PFSK-1 (cell line): ENCODE measurements at regions not wholly inside any gene's neighbourhood (a gene's known extent, or its start where the extent isn't known, plus 50 kb on each side); places are given as distances from the start of the nearest gene placed in this dataset.

ENCODE experiments used
- FOXP2 ChIP-seq: optimal IDR thresholded peaks from 2 replicates; pipeline ENCODE3; 2011; ENCODE audit warnings: borderline replicate concordance, control low read depth, inconsistent platforms; ENCODE audit not compliant: insufficient read depth; ENCODE audit errors: extremely low read length, extremely low read depth
- POLR2AphosphoS5 ChIP-seq: IDR thresholded peaks from 2 replicates; pipeline ENCODE4 v1.6.1; 2012; ENCODE audit warnings: low read depth, mild to moderate bottlenecking, control low read depth, low read length, moderate library complexity
- SIN3A ChIP-seq: IDR thresholded peaks from 2 replicates; pipeline ENCODE4 v1.6.1; 2012; ENCODE audit warnings: mild to moderate bottlenecking, low read length, moderate library complexity, borderline replicate concordance; ENCODE audit not compliant: insufficient read depth
- TAF1 ChIP-seq: IDR thresholded peaks from 2 replicates; pipeline ENCODE4 v1.6.1; 2012; ENCODE audit warnings: low read length, control low read depth, borderline replicate concordance; ENCODE audit not compliant: insufficient read depth
- TF ChIP-seq, protein P1 (sequence below), 2 experiments: IDR thresholded peaks; 2 replicates each; pipeline versions ENCODE4 v1.6.1 to v1.8.0; 2011 to 2012; ENCODE audit warnings: low read depth in 2 of 2, low read length in 2 of 2, control low read depth in 1 of 2, inconsistent platforms in 1 of 2, mild to moderate bottlenecking in 1 of 2, moderate library complexity in 1 of 2; ENCODE audit not compliant: insufficient read depth in 1 of 2

DNA sequence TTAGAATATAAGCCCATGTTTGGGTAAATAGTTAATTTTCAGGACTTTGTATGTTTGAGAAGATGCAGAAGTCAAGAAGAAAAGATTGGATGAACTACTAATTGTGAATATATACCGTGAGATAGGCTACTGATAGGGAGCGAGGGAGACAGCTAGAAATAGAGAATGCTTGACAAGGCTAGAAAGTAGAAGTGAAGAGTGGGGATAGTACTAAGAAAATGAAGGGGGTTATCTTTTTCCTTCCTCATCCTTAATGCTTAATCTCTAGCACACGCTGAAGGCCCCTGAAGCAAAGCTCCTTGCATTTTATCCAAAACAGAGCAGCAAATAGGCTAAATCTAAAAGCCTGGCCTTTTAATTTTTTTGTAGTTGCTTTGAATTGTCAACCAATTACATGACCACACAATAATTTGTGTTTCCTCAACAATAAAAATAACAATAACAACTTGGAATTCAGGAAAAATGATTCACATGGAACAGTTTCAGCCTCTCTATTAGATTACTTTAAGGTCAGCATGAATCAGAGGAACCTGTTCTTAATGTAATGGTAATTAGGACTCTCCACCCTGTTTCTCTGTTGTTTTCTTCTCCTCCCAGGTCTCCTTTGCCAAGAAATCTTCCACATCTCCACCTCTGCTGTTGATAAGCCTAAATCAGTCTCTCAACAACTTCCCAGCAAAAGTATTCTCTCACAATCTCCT, 1071.3 kb upstream of the ZEB2 start:
- TF ChIP-seq TAF1 = no peak
- TF ChIP-seq POLR2AphosphoS5 = no peak
- TF ChIP-seq, protein P1, sequence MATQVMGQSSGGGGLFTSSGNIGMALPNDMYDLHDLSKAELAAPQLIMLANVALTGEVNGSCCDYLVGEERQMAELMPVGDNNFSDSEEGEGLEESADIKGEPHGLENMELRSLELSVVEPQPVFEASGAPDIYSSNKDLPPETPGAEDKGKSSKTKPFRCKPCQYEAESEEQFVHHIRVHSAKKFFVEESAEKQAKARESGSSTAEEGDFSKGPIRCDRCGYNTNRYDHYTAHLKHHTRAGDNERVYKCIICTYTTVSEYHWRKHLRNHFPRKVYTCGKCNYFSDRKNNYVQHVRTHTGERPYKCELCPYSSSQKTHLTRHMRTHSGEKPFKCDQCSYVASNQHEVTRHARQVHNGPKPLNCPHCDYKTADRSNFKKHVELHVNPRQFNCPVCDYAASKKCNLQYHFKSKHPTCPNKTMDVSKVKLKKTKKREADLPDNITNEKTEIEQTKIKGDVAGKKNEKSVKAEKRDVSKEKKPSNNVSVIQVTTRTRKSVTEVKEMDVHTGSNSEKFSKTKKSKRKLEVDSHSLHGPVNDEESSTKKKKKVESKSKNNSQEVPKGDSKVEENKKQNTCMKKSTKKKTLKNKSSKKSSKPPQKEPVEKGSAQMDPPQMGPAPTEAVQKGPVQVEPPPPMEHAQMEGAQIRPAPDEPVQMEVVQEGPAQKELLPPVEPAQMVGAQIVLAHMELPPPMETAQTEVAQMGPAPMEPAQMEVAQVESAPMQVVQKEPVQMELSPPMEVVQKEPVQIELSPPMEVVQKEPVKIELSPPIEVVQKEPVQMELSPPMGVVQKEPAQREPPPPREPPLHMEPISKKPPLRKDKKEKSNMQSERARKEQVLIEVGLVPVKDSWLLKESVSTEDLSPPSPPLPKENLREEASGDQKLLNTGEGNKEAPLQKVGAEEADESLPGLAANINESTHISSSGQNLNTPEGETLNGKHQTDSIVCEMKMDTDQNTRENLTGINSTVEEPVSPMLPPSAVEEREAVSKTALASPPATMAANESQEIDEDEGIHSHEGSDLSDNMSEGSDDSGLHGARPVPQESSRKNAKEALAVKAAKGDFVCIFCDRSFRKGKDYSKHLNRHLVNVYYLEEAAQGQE (IDR thresholded peaks at IDR 0.05; ENCODE audit: insufficient read depth in 1 of 2, low read depth in 2 of 2, low read length in 2 of 2) = no peak
- no peak for TF ChIP-seq SIN3A
- TF ChIP-seq FOXP2 = no peak

DNA sequence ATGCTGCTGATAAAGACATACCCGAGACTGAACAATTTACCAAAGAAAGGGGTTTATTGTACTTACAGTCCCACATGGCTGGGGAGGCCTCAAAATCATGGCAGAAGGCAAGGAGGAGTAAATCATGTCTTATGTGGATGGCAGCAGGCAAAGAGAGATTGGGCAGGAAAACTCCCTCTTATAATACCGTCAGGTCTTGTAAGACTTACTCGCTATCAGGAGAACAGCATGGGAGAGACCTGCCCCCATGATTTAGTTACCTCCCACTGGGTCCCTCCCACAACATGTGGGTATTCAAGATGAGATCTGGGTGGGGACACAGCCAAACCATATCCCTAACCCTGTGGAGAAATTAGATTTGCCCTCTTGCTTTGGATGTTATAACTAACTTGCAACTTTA, 1068.0 kb upstream of the ZEB2 start:
- no peak for TF ChIP-seq SIN3A
- no peak for TF ChIP-seq POLR2AphosphoS5
- no peak for TF ChIP-seq TAF1
- TF ChIP-seq FOXP2 = no peak
- TF ChIP-seq, protein P1 (IDR thresholded peaks at IDR 0.05; ENCODE audit: insufficient read depth in 1 of 2, low read depth in 2 of 2, low read length in 2 of 2) = no peak

DNA sequence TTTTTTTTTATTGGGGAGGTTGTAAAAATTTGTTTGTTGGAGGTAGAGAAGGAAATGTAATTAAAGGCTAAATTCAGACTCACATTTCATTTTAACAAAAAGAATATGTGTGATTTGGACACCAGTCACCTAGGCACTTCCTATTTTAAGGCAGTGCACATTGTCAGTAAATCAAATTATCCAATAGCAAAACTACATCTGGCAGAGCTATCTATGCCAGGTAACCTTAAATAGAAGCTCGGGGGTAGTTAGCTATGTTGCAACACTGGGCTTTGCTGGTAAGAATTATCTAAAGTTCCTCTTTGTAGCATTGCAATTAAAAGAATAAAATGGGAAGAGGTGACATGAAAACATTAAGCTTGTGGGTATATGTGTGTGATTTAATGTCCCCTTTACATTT, 1064.4 kb upstream of the ZEB2 start:
- no peak for TF ChIP-seq POLR2AphosphoS5
- TF ChIP-seq TAF1 = no peak
- TF ChIP-seq, protein P1 (IDR thresholded peaks at IDR 0.05; ENCODE audit: insufficient read depth in 1 of 2, low read depth in 2 of 2, low read length in 2 of 2) = no peak
- TF ChIP-seq FOXP2 = no peak
- no peak for TF ChIP-seq SIN3A

DNA sequence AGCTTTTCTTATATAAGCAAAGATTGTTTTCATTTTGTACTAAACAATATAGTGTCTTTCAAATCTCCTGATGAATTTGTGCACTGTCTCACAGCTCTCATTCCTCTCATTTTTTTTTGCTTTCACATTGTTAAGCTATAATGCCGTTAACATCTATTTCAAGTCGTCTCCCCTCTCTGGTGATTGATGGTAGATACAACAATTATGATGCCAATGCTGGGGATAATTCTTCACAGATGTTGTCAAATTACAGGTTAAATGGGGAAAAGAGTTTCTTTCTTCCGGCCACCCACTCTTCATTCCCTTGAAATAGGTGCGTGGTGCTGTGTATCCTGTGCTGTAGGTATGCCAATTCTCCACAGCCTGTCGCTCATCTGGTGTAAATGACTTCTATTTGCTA, 1053.7 kb upstream of the ZEB2 start:
- no peak for TF ChIP-seq POLR2AphosphoS5
- TF ChIP-seq, protein P1 (IDR thresholded peaks at IDR 0.05; ENCODE audit: insufficient read depth in 1 of 2, low read depth in 2 of 2, low read length in 2 of 2) = no peak
- no peak for TF ChIP-seq TAF1

DNA sequence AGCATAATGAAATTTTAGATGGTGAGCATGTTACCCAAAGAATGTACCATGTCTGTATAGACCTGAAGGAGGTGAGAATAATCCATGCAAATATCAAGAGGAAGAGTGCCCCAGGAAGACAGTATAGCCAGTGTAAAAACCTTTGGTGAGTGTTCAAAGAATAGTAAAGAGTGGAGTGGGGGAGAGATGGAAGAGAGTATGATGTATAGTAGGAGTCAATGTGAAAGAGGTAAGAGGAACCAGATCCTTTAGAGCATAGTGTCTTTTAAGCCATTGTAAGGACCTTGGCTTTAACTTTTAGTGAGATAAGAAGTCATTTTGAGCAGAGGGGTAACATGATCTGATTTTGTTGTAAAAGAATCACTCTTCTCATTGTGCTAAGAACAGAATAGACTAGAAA, 1052.3 kb upstream of the ZEB2 start:
- no peak for TF ChIP-seq POLR2AphosphoS5
- no peak for TF ChIP-seq FOXP2
- TF ChIP-seq, protein P1 (IDR thresholded peaks at IDR 0.05; ENCODE audit: insufficient read depth in 1 of 2, low read depth in 2 of 2, low read length in 2 of 2) = no peak
- TF ChIP-seq TAF1 = no peak
- TF ChIP-seq SIN3A = no peak
